Esophagus muscularis mucosa (tissue), 4 donors: ENCODE measurements at regions not wholly inside any gene's neighbourhood (a gene's known extent, or its start where the extent isn't known, plus 50 kb on each side); places are given as distances from the start of the nearest gene placed in this dataset.

Experiments used
- DNase-seq: peaks from one replicate; pipeline ENCODE4 v3.0.0-alpha.2; 2017; ENCODE audit errors: extremely low spot score
- H3K27ac ChIP-seq, 4 donors: fragments of 200-600 bp; sonication (generic); replicated peaks in 1 of 4; 1 replicate in 3 of 4; 2 replicates in 1 of 4; pipeline ENCODE4 v1.5.1; 2016 to 2019; ENCODE audit warnings: mild to moderate bottlenecking in 1 of 4
- H3K27me3 ChIP-seq, 4 donors: fragments of 200-600 bp; sonication (generic); one replicate each; pipeline versions ENCODE4 v1.5.1 to v1.6.0; 2016 to 2019
- H3K36me3 ChIP-seq, 4 donors: fragments of 200-600 bp; sonication (generic); one replicate each; pipeline ENCODE4 v1.5.1; 2016 to 2019
- H3K4me1 ChIP-seq, 4 donors: fragments of 200-600 bp; sonication (generic); one replicate each; pipeline ENCODE4 v1.5.1; 2016 to 2019
- H3K4me3 ChIP-seq, 4 donors: fragments of 200-600 bp; sonication (generic); 1 replicate in 2 of 4; 2 replicates in 2 of 4; pipeline ENCODE4 v1.5.1; 2016 to 2019; ENCODE audit warnings: mild to moderate bottlenecking in 4 of 4, moderate library complexity in 1 of 4
- H3K9me3 ChIP-seq, 4 donors: fragments of 200-600 bp; sonication (generic); 1 replicate in 3 of 4; 2 replicates in 1 of 4; pipeline ENCODE4 v1.5.1; 2016 to 2019
- CTCF ChIP-seq, 3 experiments: fragments of 200-600 bp in 2 of 3; fragments of 450-650 bp in 1 of 3; sonication (generic) in 2 of 3; IDR thresholded peaks; one replicate each; pipeline ENCODE4 v1.5.1; 2017 to 2019; ENCODE audit warnings: antibody characterized with exemption in 3 of 3, mild to moderate bottlenecking in 2 of 3, moderate library complexity in 1 of 3
- EP300 ChIP-seq: sonication (generic); formaldehyde crosslinking; IDR thresholded peaks from one replicate; pipeline ENCODE4 v1.6.1; 2017; ENCODE audit warnings: antibody characterized with exemption
- POLR2A ChIP-seq: fragments of 450-650 bp; IDR thresholded peaks from one replicate; pipeline ENCODE4 v1.6.1; 2017; ENCODE audit warnings: antibody characterized with exemption, moderate library complexity, mild to moderate bottlenecking, low read depth
- POLR2AphosphoS5 ChIP-seq, 2 donors: sonication (generic); formaldehyde crosslinking; IDR thresholded peaks; one replicate each; pipeline ENCODE4 v1.6.1; 2017; ENCODE audit warnings: antibody characterized with exemption in 2 of 2
- WGBS: methylation state at CpG from one replicate; pipeline ENCODE4 v1.1.5; 2018; 5-methylcytosine and 5-hydroxymethylcytosine counted together
- intact Hi-C: fragments of 100-400 bp; cut with DNase I; formaldehyde crosslinking; loops from one replicate; pipeline ENCODE4 v1.15.1; 2023

GRCh38 chr1:106678279-106679050 lies 378.0 kb upstream of the PRMT6 start:
- no peaks in the 10 kb centered on the region for H3K27me3 ChIP-seq
- H3K9me3 ChIP-seq: no peaks in the 10 kb centered on the region
- no peak overlapping the region for H3K4me3 ChIP-seq
- no peaks in the 10 kb centered on the region for H3K36me3 ChIP-seq
- 73% methylated on average over 3 of the region's 3 CpGs for WGBS
- no peak for TF ChIP-seq EP300
- TF ChIP-seq CTCF (IDR thresholded peaks at IDR 0.05): no peak
- no peak for TF ChIP-seq POLR2AphosphoS5 (IDR thresholded peaks at IDR 0.05)
- no peak for TF ChIP-seq POLR2A
- no peak overlapping the region for H3K27ac ChIP-seq
- DNase-seq: no peak
- H3K4me1 ChIP-seq: no peaks in the 10 kb centered on the region
- intact Hi-C loops: no loop called here

- H3K4me3 ChIP-seq: no peak overlapping the region
- 88% methylated on average over 1 of the region's 1 CpG for WGBS
- H3K27me3 ChIP-seq: no peaks in the 10 kb centered on the region
- no peaks in the 10 kb centered on the region for H3K36me3 ChIP-seq
- H3K9me3 ChIP-seq: no peaks in the 10 kb centered on the region
- H3K27ac ChIP-seq: no peak overlapping the region
- TF ChIP-seq POLR2A (no peak), CTCF (IDR thresholded peaks at IDR 0.05) (no peak), EP300 (no peak), POLR2AphosphoS5 (IDR thresholded peaks at IDR 0.05) (no peak)
- DNase-seq: no peak
- intact Hi-C loops: no loop called here
- H3K4me1 ChIP-seq: no peaks in the 10 kb centered on the region
Observed at GRCh38 chr1:106680216-106680615, 376.3 kb upstream of the PRMT6 start.

GRCh38 chr1:106680776-106681344 lies 375.6 kb upstream of the PRMT6 start:
- DNase-seq: no peak
- Histone ChIP-seq H3K4me3 (no peak overlapping the region), H3K27ac (no peak overlapping the region), H3K4me1 (no peaks in the 10 kb centered on the region), H3K9me3 (no peaks in the 10 kb centered on the region), H3K27me3 (no peaks in the 10 kb centered on the region), H3K36me3 (no peaks in the 10 kb centered on the region)
- no peak for TF ChIP-seq CTCF (IDR thresholded peaks at IDR 0.05)
- no peak for TF ChIP-seq POLR2A
- TF ChIP-seq POLR2AphosphoS5 (IDR thresholded peaks at IDR 0.05): no peak
- TF ChIP-seq EP300: no peak
- WGBS: 52% methylated on average over 4 of the region's 4 CpGs
- intact Hi-C loops: no loop called here

- H3K9me3 ChIP-seq: no peaks in the 10 kb centered on the region
- DNase-seq: no peak
- intact Hi-C loops: no loop called here
- no peak overlapping the region for H3K4me3 ChIP-seq
- H3K27ac ChIP-seq: no peak overlapping the region
- WGBS: 84% methylated on average over 3 of the region's 3 CpGs
- no peaks in the 10 kb centered on the region for H3K36me3 ChIP-seq
- no peaks in the 10 kb centered on the region for H3K27me3 ChIP-seq
- no peak for TF ChIP-seq POLR2A
- no peak for TF ChIP-seq POLR2AphosphoS5 (IDR thresholded peaks at IDR 0.05)
- no peak for TF ChIP-seq CTCF (IDR thresholded peaks at IDR 0.05)
- no peak for TF ChIP-seq EP300
- no peaks in the 10 kb centered on the region for H3K4me1 ChIP-seq
Observed at GRCh38 chr1:106681939-106682522, 374.4 kb upstream of the PRMT6 start.
